GM12865 (cell line): ENCODE measurements at regions not wholly inside any gene's neighbourhood (a gene's known extent, or its start where the extent isn't known, plus 50 kb on each side); places are given as distances from the start of the nearest gene placed in this dataset.
"Not testable (repeated sequence)": the region's sequence is repeated elsewhere in the genome, so short reads cannot be mapped to it uniquely, and the experiment has no call there.

Source experiments
- DNase-seq: peaks from one replicate; pipeline ENCODE4 v3.0.0; 2010; ENCODE audit warnings: low read depth
- H3K4me3 ChIP-seq: 2 replicates; pipeline ENCODE4 v1.5.1; 2011; ENCODE audit warnings: mild to moderate bottlenecking, low read depth, low read length, control low read depth
- TF ChIP-seq, protein P1 (sequence below): IDR thresholded peaks from 2 replicates; pipeline ENCODE4 v1.5.1; 2011; ENCODE audit warnings: low read length, control low read depth, low read depth, inconsistent platforms; ENCODE audit not compliant: insufficient read depth; ENCODE audit errors: missing control alignments

- H3K4me3 ChIP-seq = no peak overlapping the region
- no peak for DNase-seq
- TF ChIP-seq, protein P1, sequence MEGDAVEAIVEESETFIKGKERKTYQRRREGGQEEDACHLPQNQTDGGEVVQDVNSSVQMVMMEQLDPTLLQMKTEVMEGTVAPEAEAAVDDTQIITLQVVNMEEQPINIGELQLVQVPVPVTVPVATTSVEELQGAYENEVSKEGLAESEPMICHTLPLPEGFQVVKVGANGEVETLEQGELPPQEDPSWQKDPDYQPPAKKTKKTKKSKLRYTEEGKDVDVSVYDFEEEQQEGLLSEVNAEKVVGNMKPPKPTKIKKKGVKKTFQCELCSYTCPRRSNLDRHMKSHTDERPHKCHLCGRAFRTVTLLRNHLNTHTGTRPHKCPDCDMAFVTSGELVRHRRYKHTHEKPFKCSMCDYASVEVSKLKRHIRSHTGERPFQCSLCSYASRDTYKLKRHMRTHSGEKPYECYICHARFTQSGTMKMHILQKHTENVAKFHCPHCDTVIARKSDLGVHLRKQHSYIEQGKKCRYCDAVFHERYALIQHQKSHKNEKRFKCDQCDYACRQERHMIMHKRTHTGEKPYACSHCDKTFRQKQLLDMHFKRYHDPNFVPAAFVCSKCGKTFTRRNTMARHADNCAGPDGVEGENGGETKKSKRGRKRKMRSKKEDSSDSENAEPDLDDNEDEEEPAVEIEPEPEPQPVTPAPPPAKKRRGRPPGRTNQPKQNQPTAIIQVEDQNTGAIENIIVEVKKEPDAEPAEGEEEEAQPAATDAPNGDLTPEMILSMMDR = no peak
These were observed 803.1 kb downstream of the IGSF11 start for GRCh38 chr3:118231578-118231977.

DNA sequence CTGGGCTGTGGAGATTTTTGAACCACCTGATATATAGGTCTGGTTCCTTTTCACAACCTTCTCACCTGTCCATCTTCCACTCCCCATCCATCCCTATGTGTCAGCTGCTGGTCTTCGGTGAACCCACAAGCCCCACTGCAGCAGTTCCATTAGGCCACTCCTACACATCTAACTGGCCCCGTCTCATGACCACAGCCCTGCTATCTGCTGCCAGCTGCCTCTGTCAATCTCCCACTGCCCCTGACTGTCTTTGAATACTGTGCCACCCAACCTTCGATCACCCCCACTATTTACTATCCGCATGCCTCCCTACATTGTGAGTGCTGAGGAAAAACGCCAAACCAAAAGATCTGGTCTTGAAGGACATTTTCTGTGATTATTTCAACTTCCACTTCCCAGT lies 795.4 kb downstream of the IGSF11 start:
- no peak overlapping the region for H3K4me3 ChIP-seq
- no peak for DNase-seq
- TF ChIP-seq, protein P1 = no peak

DNA sequence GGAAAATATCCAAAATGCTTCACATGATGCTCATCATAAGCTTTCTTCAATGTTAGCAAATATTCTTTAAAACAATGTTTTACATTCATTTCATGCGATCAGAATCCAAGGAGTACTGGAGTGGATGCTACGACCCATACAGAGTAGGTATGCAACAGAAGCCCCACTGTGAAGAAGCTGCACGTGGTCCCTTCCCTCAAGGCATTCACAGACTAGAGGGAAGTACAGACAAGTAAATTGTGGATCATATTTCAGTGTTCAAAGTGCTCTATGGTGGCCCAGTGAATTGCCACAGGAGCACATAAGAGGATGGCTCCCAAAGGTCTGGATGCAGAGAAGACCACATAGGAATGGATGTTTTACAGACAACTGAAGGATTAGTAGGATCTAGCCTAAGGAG lies 789.9 kb downstream of the IGSF11 start:
- DNase-seq = no peak
- TF ChIP-seq, protein P1 = no peak
- H3K4me3 ChIP-seq = no peak overlapping the region

- DNase-seq = no peak
- H3K4me3 ChIP-seq = no peak overlapping the region
- TF ChIP-seq, protein P1 = no peak
These were observed 789.3 kb downstream of the IGSF11 start for GRCh38 chr3:118245312-118245711.

DNA sequence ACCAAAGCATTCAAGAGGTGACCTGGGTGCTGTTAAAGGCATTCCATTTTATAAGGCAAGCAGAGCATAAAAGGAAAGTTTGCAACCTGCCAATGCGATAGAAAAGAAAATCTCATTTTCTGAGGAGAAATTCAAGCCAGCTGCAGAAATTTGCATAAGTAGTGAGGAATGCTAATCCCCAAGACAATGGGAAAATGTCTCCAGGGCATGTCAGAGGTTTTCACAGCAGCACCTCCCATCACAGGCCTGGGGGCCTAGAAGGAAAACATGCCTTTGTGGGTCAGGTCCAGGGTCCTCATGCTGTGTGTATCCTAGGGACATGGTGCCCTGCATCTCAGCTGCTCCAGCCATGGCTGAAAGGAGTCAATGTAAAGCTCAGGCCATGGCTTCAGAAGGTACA lies 775.8 kb downstream of the IGSF11 start:
- H3K4me3 ChIP-seq, DNase-seq: not testable (repeated sequence)

- no peak for DNase-seq
- no peak overlapping the region for H3K4me3 ChIP-seq
- TF ChIP-seq, protein P1 = no peak
These were observed 771.7 kb downstream of the IGSF11 start for GRCh38 chr3:118262800-118263402.

DNA sequence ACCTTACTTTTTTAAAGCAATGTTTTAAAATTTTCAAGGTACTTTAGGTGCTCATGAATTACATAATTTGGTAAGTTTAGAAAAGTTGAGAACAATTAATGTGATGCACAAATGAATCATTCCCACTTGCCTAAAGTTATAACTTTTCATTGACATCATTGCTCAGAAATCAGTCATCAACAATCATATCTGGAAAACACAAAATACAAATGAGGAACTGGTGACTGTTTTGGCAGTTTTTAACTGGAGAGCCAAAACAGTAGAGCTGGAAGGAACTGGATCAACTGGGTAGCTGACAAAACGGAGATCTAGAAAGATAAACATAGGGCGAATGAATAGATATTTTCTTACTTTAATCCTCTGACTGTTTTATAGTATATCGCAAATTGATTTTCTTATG lies 767.1 kb downstream of the IGSF11 start:
- no peak overlapping the region for H3K4me3 ChIP-seq
- no peak for DNase-seq
- TF ChIP-seq, protein P1 = no peak
